HepG2 (cell line): ENCODE measurements at regions not wholly inside any gene's neighbourhood (a gene's known extent, or its start where the extent isn't known, plus 50 kb on each side); places are given as distances from the start of the nearest gene placed in this dataset.

Experiments used
- ATAC-seq: fragments of 200-7000 bp; cut with Tn5 transposase; 3 replicates; pipeline ENCODE4 v1.9.1; 2020; ENCODE audit warnings: mild to moderate bottlenecking, moderate library complexity
- BruUV-seq: library from RNA; stranded (reverse); fragments of 400-500 nt; replicated peaks from 2 replicates; lab custom pipeline; 2021; lab: Mats Ljungman, UMichigan
- CTCF ChIA-PET: fragments of 300-600 bp; formaldehyde crosslinking; extraction: SDS; loops from one replicate; lab custom pipeline; 2021; ENCODE audit warnings: low total read pairs, inconsistent platforms, low intra/inter-chr PET ratio; lab: Yijun Ruan, JAX
- POLR2A ChIA-PET: fragments of 350-600 bp; sonication (Branson Sonifier 250); formaldehyde crosslinking; loops from one replicate; lab custom pipeline; 2020; ENCODE audit warnings: antibody characterized with exemption, inconsistent platforms; lab: Yijun Ruan, JAX
- DNase-seq: peaks from one replicate; pipeline ENCODE4 v3.0.0-alpha.2; 2015; ENCODE audit warnings: low spot score
- FAIRE-seq: peaks from 3 replicates; lab custom pipeline; 2011; peaks lifted over from hg19 to GRCh38; lab: Jason Lieb, UNC
- H2AFZ ChIP-seq: one replicate; pipeline ENCODE4 v1.6.1; 2011; ENCODE audit warnings: low read length, inconsistent platforms
- H3K27ac ChIP-seq: fragments of 300-600 bp; 3 replicates; pipeline ENCODE4 v1.8.0; 2011; ENCODE audit warnings: mixed run types, mild to moderate bottlenecking, mixed read lengths, low read length, inconsistent platforms; ENCODE audit not compliant: insufficient read depth; ENCODE audit errors: extremely low read length
- H3K27me3 ChIP-seq, 2 experiments: fragments of 200-600 bp in 1 of 2; 2 replicates in 1 of 2; 3 replicates in 1 of 2; pipeline versions ENCODE4 v1.6.0 to v1.8.0; 2011; ENCODE audit warnings: low read length in 2 of 2, mild to moderate bottlenecking in 2 of 2, moderate library complexity in 2 of 2, inconsistent platforms in 1 of 2; ENCODE audit not compliant: insufficient read depth in 2 of 2, control insufficient read depth in 1 of 2
- H3K36me3 ChIP-seq, 2 experiments: fragments of 200-600 bp in 1 of 2; replicated peaks in 1 of 2; 2 replicates in 1 of 2; 3 replicates in 1 of 2; pipeline versions ENCODE4 v1.5.1 to v1.8.0; 2011; ENCODE audit warnings: low read length in 2 of 2, inconsistent platforms in 1 of 2; ENCODE audit not compliant: insufficient read depth in 2 of 2, control insufficient read depth in 1 of 2
- H3K4me1 ChIP-seq: 2 replicates; pipeline ENCODE4 v1.5.1; 2012; ENCODE audit warnings: low read length, inconsistent platforms; ENCODE audit not compliant: insufficient read depth
- H3K4me2 ChIP-seq: 2 replicates; pipeline ENCODE4 v1.6.0; 2011; ENCODE audit warnings: low read depth, low read length, inconsistent platforms
- H3K4me3 ChIP-seq, 3 experiments: fragments of 200-600 bp in 1 of 3; sonication (generic), shearing (Covaris generic) in 1 of 3; replicated peaks in 1 of 3; 2 replicates each; pipeline ENCODE4 v1.5.1; 2011 to 2016; ENCODE audit warnings: low read length in 3 of 3, inconsistent platforms in 2 of 3, low read depth in 2 of 3, mild to moderate bottlenecking in 2 of 3, control low read depth in 1 of 3, mixed read lengths in 1 of 3; ENCODE audit not compliant: insufficient read depth in 1 of 3
- H3K79me2 ChIP-seq: one replicate; pipeline ENCODE4 v1.6.1; 2011; ENCODE audit warnings: low read length, inconsistent platforms; ENCODE audit not compliant: insufficient read depth
- H3K9ac ChIP-seq: 2 replicates; pipeline ENCODE4 v1.6.0; 2011; ENCODE audit warnings: mild to moderate bottlenecking, low read depth, low read length, inconsistent platforms; ENCODE audit not compliant: insufficient read depth
- H3K9me3 ChIP-seq: 2 replicates; pipeline ENCODE4 v1.5.1; 2012; ENCODE audit warnings: mild to moderate bottlenecking, low read length
- H4K20me1 ChIP-seq: 2 replicates; pipeline ENCODE4 v1.6.0; 2011; ENCODE audit warnings: inconsistent platforms, mild to moderate bottlenecking, low read length, moderate library complexity; ENCODE audit not compliant: insufficient read depth
- HNRNPH1 ChIP-seq: fragments of 200-400 bp; formaldehyde crosslinking; optimal IDR thresholded peaks from 2 replicates; pipeline ENCODE3; 2017; ENCODE audit warnings: mild to moderate bottlenecking, low read depth, low read length
- MYNN ChIP-seq: sonication (generic); formaldehyde crosslinking; IDR thresholded peaks from 2 replicates; pipeline ENCODE4 v1.4.0; 2020; ENCODE audit warnings: mild to moderate bottlenecking, low read depth, missing genetic modification reagents
- SNAPC2 ChIP-seq: sonication (generic); formaldehyde crosslinking; IDR thresholded peaks from 2 replicates; pipeline ENCODE4 v1.8.1; 2022; ENCODE audit warnings: mild to moderate bottlenecking, missing genetic modification reagents
- TFE3 ChIP-seq: IDR thresholded peaks from 2 replicates; pipeline ENCODE4 v1.6.1; 2016
- ZNF468 ChIP-seq: sonication (generic); formaldehyde crosslinking; IDR thresholded peaks from 2 replicates; pipeline ENCODE4 v1.8.0; 2022; ENCODE audit warnings: mild to moderate bottlenecking, moderate library complexity, missing genetic modification reagents
- ZNF550 ChIP-seq: sonication (generic); formaldehyde crosslinking; IDR thresholded peaks from 2 replicates; pipeline ENCODE4 v1.4.0; 2020; ENCODE audit warnings: mild to moderate bottlenecking, missing genetic modification reagents, borderline replicate concordance
- ZSCAN12 ChIP-seq: sonication (generic); formaldehyde crosslinking; IDR thresholded peaks from 2 replicates; pipeline ENCODE4 v1.9.0; 2021; ENCODE audit warnings: mild to moderate bottlenecking, missing genetic modification reagents
- whole genome bisulfite sequencing: methylation state at CpG from one replicate; pipeline ENCODE4 v1.1.6; 2017; ENCODE audit warnings: low lambda C conversion rate; 5-methylcytosine and 5-hydroxymethylcytosine counted together
- in situ Hi-C: cut with HindIII; loops from 2 replicates; pipeline ENCODE4 v1.10.0; 2017; ENCODE audit warnings: low pct_unique_long_range_greater_than_20kb; ENCODE audit not compliant: extremely low pct_ligation_motif_present
- intact Hi-C: fragments of 100-400 bp; cut with micrococcal nuclease; formaldehyde crosslinking; loops from one replicate; pipeline ENCODE4 v1.10.0; 2022; ENCODE audit not compliant: unreplicated experiment
- TF ChIP-seq, protein P1 (sequence below): sonication (generic); formaldehyde crosslinking; IDR thresholded peaks from 2 replicates; pipeline ENCODE4 v1.4.0; 2020; ENCODE audit warnings: missing genetic modification reagents

GRCh38 chr13:31049833-31050232 is 111.9 kb downstream of the HSPH1 start:
- Histone ChIP-seq H3K36me3 (no peaks in the 10 kb centered on the region), H3K79me2 (no peaks in the 10 kb centered on the region), H3K27me3 (peaks cover 0 to 10% of the 10 kb centered on the region in 2 experiments; a peak in 2 of 5 replicates), H2AFZ (no peak overlapping the region), H3K4me3 (no peak overlapping the region), H4K20me1 (no peaks in the 10 kb centered on the region), H3K27ac (no peak overlapping the region), H3K9me3 (no peaks in the 10 kb centered on the region), H3K9ac (no peak overlapping the region), H3K4me2 (no peak overlapping the region), H3K4me1 (peaks cover 22% of the 10 kb centered on the region)
- in situ Hi-C loops (loop anchor here (10.0 kb wide), 3 partner anchors 195 to 435 kb away; partner anchors contain the start of gene USPL1), intact Hi-C loops (loop anchor here (10.0 kb wide), 1 partner anchor 375 kb away; no protein-coding TSS in a partner anchor)
- no peak for TF ChIP-seq TFE3 (CRISPR knock-in tag)
- TF ChIP-seq SNAPC2 (CRISPR knock-in tag) = no peak
- no peak for TF ChIP-seq ZNF468
- TF ChIP-seq ZNF550 (CRISPR knock-in tag) = no peak
- TF ChIP-seq ZSCAN12 (CRISPR knock-in tag) = no peak
- TF ChIP-seq, protein P1, sequence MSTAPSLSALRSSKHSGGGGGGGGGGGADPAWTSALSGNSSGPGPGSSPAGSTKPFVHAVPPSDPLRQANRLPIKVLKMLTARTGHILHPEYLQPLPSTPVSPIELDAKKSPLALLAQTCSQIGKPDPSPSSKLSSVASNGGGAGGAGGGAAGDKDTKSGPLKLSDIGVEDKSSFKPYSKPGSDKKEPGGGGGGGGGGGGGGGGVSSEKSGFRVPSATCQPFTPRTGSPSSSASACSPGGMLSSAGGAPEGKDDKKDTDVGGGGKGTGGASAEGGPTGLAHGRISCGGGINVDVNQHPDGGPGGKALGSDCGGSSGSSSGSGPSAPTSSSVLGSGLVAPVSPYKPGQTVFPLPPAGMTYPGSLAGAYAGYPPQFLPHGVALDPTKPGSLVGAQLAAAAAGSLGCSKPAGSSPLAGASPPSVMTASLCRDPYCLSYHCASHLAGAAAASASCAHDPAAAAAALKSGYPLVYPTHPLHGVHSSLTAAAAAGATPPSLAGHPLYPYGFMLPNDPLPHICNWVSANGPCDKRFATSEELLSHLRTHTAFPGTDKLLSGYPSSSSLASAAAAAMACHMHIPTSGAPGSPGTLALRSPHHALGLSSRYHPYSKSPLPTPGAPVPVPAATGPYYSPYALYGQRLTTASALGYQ (CRISPR knock-in tag) = no peak
- no peak for TF ChIP-seq HNRNPH1
- no peak for TF ChIP-seq MYNN (CRISPR knock-in tag)
- DNase-seq (no peak), FAIRE-seq (no peak), ATAC-seq (no peak)
- no TSS peak for BruUV-seq
- POLR2A ChIA-PET = no interaction called here
- WGBS = 16% methylated on average over 4 of the region's 6 CpGs
- CTCF ChIA-PET = no interaction called here
